GM19324 (cell line): ENCODE measurements at regions not wholly inside any gene's neighbourhood (a gene's known extent, or its start where the extent isn't known, plus 50 kb on each side); places are given as distances from the start of the nearest gene placed in this dataset.

Source experiments
- ATAC-seq: cut with Tn5 transposase; IDR thresholded peaks from one replicate; pipeline ENCODE4 v1.9.1; 2021; ENCODE audit warnings: mild to moderate bottlenecking, moderate library complexity; ENCODE audit not compliant: unreplicated experiment, low FRiP score

- ATAC-seq = no peak
These were observed 942.6 kb downstream of the SUCLG1 start for GRCh38 chr2:83516503-83516902.

- ATAC-seq = no peak
These were observed 971.6 kb downstream of the SUCLG1 start for GRCh38 chr2:83487451-83487850.

GRCh38 chr2:83481436-83481835 is 977.6 kb downstream of the SUCLG1 start:
- no peak for ATAC-seq

GRCh38 chr2:83478037-83478436 is 981.0 kb downstream of the SUCLG1 start:
- no peak for ATAC-seq

- no peak for ATAC-seq
These were observed 983.7 kb downstream of the SUCLG1 start for GRCh38 chr2:83475371-83475770.

- no peak for ATAC-seq
These were observed 987.4 kb downstream of the SUCLG1 start for GRCh38 chr2:83471655-83472054.

- no peak for ATAC-seq
These were observed 988.2 kb downstream of the SUCLG1 start for GRCh38 chr2:83470928-83471327.

- ATAC-seq = no peak
These were observed 994.6 kb downstream of the SUCLG1 start for GRCh38 chr2:83464444-83464843.

- ATAC-seq = no peak
These were observed 996.2 kb downstream of the SUCLG1 start for GRCh38 chr2:83462881-83463280.

- no peak for ATAC-seq
These were observed 997.9 kb downstream of the SUCLG1 start for GRCh38 chr2:83461135-83461534.

GRCh38 chr2:83459456-83459855 is 999.6 kb downstream of the SUCLG1 start:
- ATAC-seq = no peak

GRCh38 chr2:83435989-83436388 is 1023.1 kb downstream of the SUCLG1 start:
- ATAC-seq = no peak

- ATAC-seq = no peak
These were observed 1038.1 kb downstream of the SUCLG1 start for GRCh38 chr2:83420993-83421392.

- ATAC-seq = no peak
These were observed 1064.8 kb downstream of the SUCLG1 start for GRCh38 chr2:83394134-83394904.

- ATAC-seq = no peak
These were observed 1070.3 kb downstream of the SUCLG1 start for GRCh38 chr2:83388804-83389203.

- no peak for ATAC-seq
These were observed 1072.5 kb downstream of the SUCLG1 start for GRCh38 chr2:83386549-83386948.

- ATAC-seq = no peak
These were observed 1080.2 kb downstream of the SUCLG1 start for GRCh38 chr2:83378921-83379320.

GRCh38 chr2:83376731-83377130 is 1082.3 kb downstream of the SUCLG1 start:
- no peak for ATAC-seq

GRCh38 chr2:83370419-83370762 is 1088.7 kb downstream of the SUCLG1 start:
- no peak for ATAC-seq

- no peak for ATAC-seq
These were observed 1089.3 kb downstream of the SUCLG1 start for GRCh38 chr2:83369601-83370418.

- no peak for ATAC-seq
These were observed 1090.2 kb downstream of the SUCLG1 start for GRCh38 chr2:83368916-83369315.

GRCh38 chr2:83368461-83368860 is 1090.6 kb downstream of the SUCLG1 start:
- no peak for ATAC-seq
